ENCODE measurements at regions not wholly inside any gene's neighbourhood (a gene's known extent, or its start where the extent isn't known, plus 50 kb on each side); places are given as distances from the start of the nearest gene placed in this dataset.

GRCh38 chr10:78186572-78186971 is 152.9 kb downstream of the RPS24 start:
- no peak for DNase-seq (ENCODE audit: low spot score)

- DNase-seq (ENCODE audit: low spot score), result no peak
Measured at GRCh38 chr10:78187371-78187770, 153.7 kb downstream of the RPS24 start.

GRCh38 chr10:78188446-78188845 is 154.8 kb downstream of the RPS24 start:
- no peak for DNase-seq (ENCODE audit: low spot score)

GRCh38 chr10:78190051-78190825 is 156.6 kb downstream of the RPS24 start:
- no peak for DNase-seq (ENCODE audit: low spot score)

- no peak for DNase-seq (ENCODE audit: low spot score)
Measured at GRCh38 chr10:78191301-78191700, 157.6 kb downstream of the RPS24 start.

- no peak for DNase-seq (ENCODE audit: low spot score)
Measured at GRCh38 chr10:78193189-78193588, 159.5 kb downstream of the RPS24 start.

- no peak for DNase-seq (ENCODE audit: low spot score)
Measured at GRCh38 chr10:78194050-78194449, 160.4 kb downstream of the RPS24 start.

- DNase-seq (ENCODE audit: low spot score), result no peak
Measured at GRCh38 chr10:78194539-78195402, 161.1 kb downstream of the RPS24 start.

GRCh38 chr10:78196396-78196795 is 162.7 kb downstream of the RPS24 start:
- no peak for DNase-seq (ENCODE audit: low spot score)

GRCh38 chr10:78196964-78197363 is 163.3 kb downstream of the RPS24 start:
- no peak for DNase-seq (ENCODE audit: low spot score)

- no peak for DNase-seq (ENCODE audit: low spot score)
Measured at GRCh38 chr10:78197628-78198272, 164.1 kb downstream of the RPS24 start.

GRCh38 chr10:78199005-78199725 is 165.5 kb downstream of the RPS24 start:
- no peak for DNase-seq (ENCODE audit: low spot score)

GRCh38 chr10:78199759-78200158 is 166.1 kb downstream of the RPS24 start:
- no peak for DNase-seq (ENCODE audit: low spot score)

- DNase-seq (ENCODE audit: low spot score), result no peak
Measured at GRCh38 chr10:78200686-78201085, 167.0 kb downstream of the RPS24 start.

GRCh38 chr10:78202386-78202785 is 168.7 kb downstream of the RPS24 start:
- no peak for DNase-seq (ENCODE audit: low spot score)

- DNase-seq (ENCODE audit: low spot score), result no peak
Measured at GRCh38 chr10:78203915-78204818, 170.5 kb downstream of the RPS24 start.

GRCh38 chr10:78205457-78206016 is 171.9 kb downstream of the RPS24 start:
- no peak for DNase-seq (ENCODE audit: low spot score)

GRCh38 chr10:78207216-78207615 is 173.6 kb downstream of the RPS24 start:
- no peak for DNase-seq (ENCODE audit: low spot score)

GRCh38 chr10:78207776-78208175 is 174.1 kb downstream of the RPS24 start:
- no peak for DNase-seq (ENCODE audit: low spot score)

GRCh38 chr10:78209970-78210369 is 176.3 kb downstream of the RPS24 start:
- DNase-seq (ENCODE audit: low spot score), result no peak

GRCh38 chr10:78210548-78210947 is 176.9 kb downstream of the RPS24 start:
- no peak for DNase-seq (ENCODE audit: low spot score)
